Sigmoid colon (tissue), 4 donors: ENCODE measurements at regions not wholly inside any gene's neighbourhood (a gene's known extent, or its start where the extent isn't known, plus 50 kb on each side); places are given as distances from the start of the nearest gene placed in this dataset.

ENCODE experiments used
- EP300 ChIP-seq, 4 donors: sonication (generic); formaldehyde crosslinking; IDR thresholded peaks; one replicate each; pipeline ENCODE4 v1.6.1; 2017; ENCODE audit warnings: antibody characterized with exemption in 4 of 4
- POLR2A ChIP-seq, 2 donors: fragments of 450-650 bp; IDR thresholded peaks; one replicate each; pipeline ENCODE4 v1.6.1; 2016; ENCODE audit warnings: antibody characterized with exemption in 2 of 2, mild to moderate bottlenecking in 2 of 2, moderate library complexity in 2 of 2
- POLR2AphosphoS5 ChIP-seq, 4 donors: sonication (generic); formaldehyde crosslinking; IDR thresholded peaks; one replicate each; pipeline ENCODE4 v1.6.1; 2017; ENCODE audit warnings: antibody characterized with exemption in 4 of 4

DNA sequence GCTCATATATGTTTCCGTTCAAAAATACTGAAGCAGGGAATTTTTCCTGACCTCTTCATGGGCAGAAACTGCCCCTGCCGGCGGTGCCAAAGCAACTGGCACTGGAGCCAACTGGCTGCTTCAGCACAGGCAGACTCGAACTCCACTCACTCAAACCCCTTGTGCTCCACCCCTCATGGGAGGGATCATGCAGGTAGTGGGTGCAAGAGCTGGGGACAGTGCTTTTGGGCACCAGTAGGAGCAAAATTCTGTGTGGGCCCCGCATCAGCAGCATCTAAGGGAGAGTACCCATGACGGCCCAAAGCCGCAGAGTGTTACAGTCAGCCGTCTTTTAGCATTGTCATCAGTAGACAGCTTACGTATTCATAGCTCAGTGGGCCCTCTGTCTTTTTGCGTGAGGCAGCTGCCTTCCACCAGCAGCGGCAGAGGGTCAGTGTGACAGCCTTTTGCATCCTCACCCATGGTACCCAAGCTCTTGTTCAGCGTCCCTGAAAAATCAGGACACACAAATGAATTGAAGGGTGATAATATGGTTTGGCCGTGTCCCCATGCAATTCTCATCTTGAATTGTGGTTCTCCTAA, 393.8 kb downstream of the SLITRK6 start:
- TF ChIP-seq EP300 (IDR thresholded peaks at IDR 0.05) (no peak), POLR2A (IDR thresholded peaks at IDR 0.05) (no peak), POLR2AphosphoS5 (IDR thresholded peaks at IDR 0.05) (no peak)
